Endothelial cell of umbilical vein (primary cell): ENCODE measurements at regions not wholly inside any gene's neighbourhood (a gene's known extent, or its start where the extent isn't known, plus 50 kb on each side); places are given as distances from the start of the nearest gene placed in this dataset.

Experiments
- BruUV-seq: library from RNA; stranded (reverse); fragments of 400-500 nt; replicated peaks from 2 replicates; lab custom pipeline; 2021; lab: Mats Ljungman, UMichigan
- CTCF ChIA-PET: fragments of 300-600, 350-600 bp; sonication (Branson Sonifier 250); formaldehyde crosslinking; loops from one replicate; lab custom pipeline; 2021; ENCODE audit warnings: antibody characterized with exemption, inconsistent platforms; lab: Charles Lee
- POLR2A ChIA-PET: fragments of 300-600, 350-600 bp; sonication (Branson Sonifier 250); formaldehyde crosslinking; loops from one replicate; lab custom pipeline; 2021; ENCODE audit warnings: antibody characterized with exemption, inconsistent platforms; lab: Charles Lee
- DNase-seq: peaks from one replicate; pipeline ENCODE4 v3.0.0-alpha.2; 2011; ENCODE audit warnings: low read depth, low spot score
- FAIRE-seq: peaks from 2 replicates; lab custom pipeline; 2011; peaks lifted over from hg19 to GRCh38; lab: Jason Lieb, UNC
- H2AFZ ChIP-seq: 2 replicates; pipeline ENCODE4 v1.6.0; 2012; ENCODE audit warnings: low read depth, low read length, control low read depth, inconsistent platforms
- H3K27ac ChIP-seq: 2 replicates; pipeline ENCODE4 v1.5.1; 2011; ENCODE audit warnings: low read depth, mild to moderate bottlenecking, control low read depth, low read length, moderate library complexity; ENCODE audit not compliant: insufficient read depth
- H3K27me3 ChIP-seq, 2 experiments: 2 replicates each; pipeline versions ENCODE4 v1.6.0 to v1.6.1; 2011; ENCODE audit warnings: low read length in 2 of 2, mixed read lengths in 1 of 2; ENCODE audit not compliant: control insufficient read depth in 2 of 2, insufficient read depth in 2 of 2
- H3K36me3 ChIP-seq, 2 experiments: 2 replicates in 1 of 2; 3 replicates in 1 of 2; pipeline ENCODE4 v1.5.1; 2011; ENCODE audit warnings: low read length in 2 of 2, mild to moderate bottlenecking in 1 of 2, moderate library complexity in 1 of 2; ENCODE audit not compliant: control insufficient read depth in 2 of 2, insufficient read depth in 2 of 2; ENCODE audit errors: extremely low read depth in 1 of 2
- H3K4me1 ChIP-seq: 3 replicates; pipeline ENCODE4 v1.5.1; 2011; ENCODE audit warnings: mild to moderate bottlenecking, low read length; ENCODE audit not compliant: control insufficient read depth, insufficient read depth; ENCODE audit errors: extremely low read depth
- H3K4me2 ChIP-seq: 2 replicates; pipeline ENCODE4 v1.6.1; 2011; ENCODE audit warnings: low read length, control low read depth, mixed read lengths; ENCODE audit not compliant: insufficient read depth
- H3K4me3 ChIP-seq, 3 experiments: fragments of 200-600 bp in 1 of 3; sonication (generic), shearing (Covaris generic) in 1 of 3; replicated peaks in 1 of 3; 2 replicates each; pipeline ENCODE4 v1.5.1; 2011 to 2016; ENCODE audit warnings: control low read depth in 3 of 3, low read length in 3 of 3, mild to moderate bottlenecking in 2 of 3, inconsistent platforms in 1 of 3, low read depth in 1 of 3, moderate library complexity in 1 of 3; ENCODE audit not compliant: insufficient read depth in 1 of 3
- H3K79me2 ChIP-seq: 2 replicates; pipeline ENCODE4 v1.6.0; 2012; ENCODE audit warnings: low read length, inconsistent platforms; ENCODE audit not compliant: control insufficient read depth, insufficient read depth
- H3K9ac ChIP-seq: replicated peaks from 2 replicates; pipeline ENCODE3; 2011; ENCODE audit warnings: low read length, control low read depth; ENCODE audit not compliant: insufficient read depth; ENCODE audit errors: extremely low read depth
- H3K9me1 ChIP-seq: replicated peaks from 3 replicates; pipeline ENCODE4 v1.6.0; 2011; ENCODE audit warnings: mild to moderate bottlenecking, low read length; ENCODE audit not compliant: control insufficient read depth, insufficient read depth; ENCODE audit errors: extremely low read depth
- H3K9me3 ChIP-seq: replicated peaks from 2 replicates; pipeline ENCODE4 v1.5.1; 2012; ENCODE audit warnings: low read length, inconsistent platforms; ENCODE audit not compliant: control insufficient read depth, insufficient read depth
- H4K20me1 ChIP-seq: replicated peaks from 2 replicates; pipeline ENCODE3; 2011; ENCODE audit warnings: mild to moderate bottlenecking, low read length; ENCODE audit not compliant: control insufficient read depth, insufficient read depth; ENCODE audit errors: extremely low read depth
- EZH2 ChIP-seq: IDR thresholded peaks from 2 replicates; pipeline ENCODE4 v1.6.1; 2012; ENCODE audit warnings: borderline replicate concordance, low read depth, mild to moderate bottlenecking, moderate library complexity, low read length, inconsistent platforms; ENCODE audit not compliant: severe bottlenecking
- FOS ChIP-seq: IDR thresholded peaks from 2 replicates; pipeline ENCODE4 v1.6.1; 2011; ENCODE audit warnings: mild to moderate bottlenecking, low read length, moderate library complexity, borderline replicate concordance; ENCODE audit not compliant: insufficient read depth
- GATA2 ChIP-seq: IDR thresholded peaks from 2 replicates; pipeline ENCODE4 v1.7.0; 2011; ENCODE audit warnings: low read depth, mild to moderate bottlenecking, moderate library complexity, mixed read lengths, low read length; ENCODE audit not compliant: insufficient read length, insufficient read depth
- JUN ChIP-seq: IDR thresholded peaks from 2 replicates; pipeline ENCODE4 v1.6.1; 2011; ENCODE audit warnings: borderline replicate concordance, low read depth; ENCODE audit not compliant: insufficient read length, insufficient read depth
- MYC ChIP-seq: IDR thresholded peaks from one replicate; pipeline ENCODE4 v1.6.1; 2011; ENCODE audit warnings: mild to moderate bottlenecking, low read depth, low read length
- POLR2A ChIP-seq: IDR thresholded peaks from 2 replicates; pipeline ENCODE4 v1.6.1; 2012; ENCODE audit warnings: low read depth, mild to moderate bottlenecking, control low read depth, low read length
- POLR2AphosphoS5 ChIP-seq: IDR thresholded peaks from 2 replicates; pipeline ENCODE4 v1.6.1; 2012; ENCODE audit warnings: low read depth, mild to moderate bottlenecking, control low read depth, low read length, moderate library complexity; ENCODE audit not compliant: insufficient read depth
- dilution Hi-C: fragments of 300-500 bp; cut with MboI; formaldehyde crosslinking; loops from one replicate; pipeline ENCODE4 v1.15.0; 2019; ENCODE audit warnings: low sequenced_read_pairs; ENCODE audit not compliant: extremely low pct_ligation_motif_present
- intact Hi-C: fragments of 100-400 bp; cut with micrococcal nuclease; formaldehyde crosslinking; loops from one replicate; pipeline ENCODE4 v1.10.0; 2022
- TF ChIP-seq, protein P1 (sequence below): IDR thresholded peaks from 2 replicates; pipeline ENCODE4 v1.6.1; 2011; ENCODE audit not compliant: insufficient read depth, insufficient read length
- TF ChIP-seq, protein P2 (sequence below), 2 donors: IDR thresholded peaks; 1 replicate in 1 of 2; 2 replicates in 1 of 2; pipeline ENCODE4 v1.5.1; 2011; ENCODE audit warnings: low read length in 2 of 2, mild to moderate bottlenecking in 2 of 2, moderate library complexity in 2 of 2, control low read depth in 1 of 2, inconsistent platforms in 1 of 2, low read depth in 1 of 2; ENCODE audit not compliant: insufficient read depth in 1 of 2; ENCODE audit errors: extremely low read depth in 1 of 2

DNA sequence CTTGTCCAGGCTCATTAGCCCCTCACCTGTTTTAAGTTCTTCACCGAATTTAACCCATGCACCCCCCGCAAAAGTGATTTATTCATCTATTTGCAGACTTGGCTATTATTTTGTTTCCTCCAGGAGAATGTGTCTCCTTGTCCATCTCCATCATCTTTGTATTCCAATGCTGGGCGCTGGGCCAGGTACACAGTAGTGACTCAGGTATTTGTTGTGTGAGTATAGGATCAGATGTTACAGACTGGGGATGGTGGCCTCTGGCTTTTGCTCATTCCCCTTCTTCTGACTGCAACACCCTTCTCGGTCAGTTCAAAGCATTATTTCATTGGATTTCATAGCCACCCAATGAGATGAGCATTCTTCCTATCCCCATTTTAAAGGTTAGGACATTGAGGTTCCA is 408.2 kb downstream of the MN1 start:
- Histone ChIP-seq H3K4me2 (no peak overlapping the region), H3K4me3 (no peak overlapping the region), H3K4me1 (no peaks in the 10 kb centered on the region), H3K9ac (no peak overlapping the region), H3K9me1 (no peaks in the 10 kb centered on the region), H3K27me3 (peaks cover under 1 to 10% of the 10 kb centered on the region in 2 experiments), H3K36me3 (no peaks in the 10 kb centered on the region), H3K27ac (no peak overlapping the region), H3K79me2 (no peaks in the 10 kb centered on the region), H2AFZ (no peak overlapping the region), H3K9me3 (no peaks in the 10 kb centered on the region), H4K20me1 (no peaks in the 10 kb centered on the region)
- no TSS peak for BruUV-seq
- ChIA-PET POLR2A (no interaction called here), CTCF (no interaction called here)
- TF ChIP-seq EZH2, result no peak
- DNase-seq (no peak), FAIRE-seq (no peak)
- dilution Hi-C loops (no loop called here), intact Hi-C loops (no loop called here)

DNA sequence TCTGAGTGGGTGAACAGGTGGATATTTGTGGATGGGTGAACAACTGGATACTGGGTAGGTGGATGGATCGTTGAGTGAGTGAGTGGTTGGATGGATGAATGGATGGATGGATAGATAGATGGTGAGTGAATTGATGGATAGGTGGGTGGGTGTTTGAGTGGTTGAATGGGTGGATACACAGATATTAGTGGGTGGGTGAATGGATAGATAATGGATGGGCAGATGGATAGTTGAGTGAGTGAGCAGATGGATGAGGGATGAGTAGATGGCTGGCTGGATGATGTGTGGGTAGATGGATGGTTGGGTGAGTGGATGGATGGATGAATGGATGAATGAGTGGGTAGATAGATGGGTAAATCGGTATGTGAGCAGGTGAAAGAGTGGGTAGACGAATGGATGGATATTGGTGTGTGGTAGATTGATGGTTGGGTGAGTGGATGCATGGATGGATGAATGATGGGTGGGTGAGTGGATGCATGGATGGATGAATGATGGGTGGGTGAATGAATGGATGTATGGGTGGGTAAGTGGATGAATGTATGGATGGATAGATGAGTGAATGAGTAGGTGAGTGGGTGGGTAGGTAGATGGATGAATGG is 406.7 kb downstream of the MN1 start:
- no peak overlapping the region for H3K9ac ChIP-seq
- DNase-seq (no peak), FAIRE-seq (no peak)
- no peaks in the 10 kb centered on the region for H3K9me1 ChIP-seq
- TF ChIP-seq, protein P1, sequence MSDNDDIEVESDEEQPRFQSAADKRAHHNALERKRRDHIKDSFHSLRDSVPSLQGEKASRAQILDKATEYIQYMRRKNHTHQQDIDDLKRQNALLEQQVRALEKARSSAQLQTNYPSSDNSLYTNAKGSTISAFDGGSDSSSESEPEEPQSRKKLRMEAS, result no peak
- no peak for TF ChIP-seq JUN
- TF ChIP-seq EZH2, result no peak
- no peak for TF ChIP-seq MYC
- no peak for TF ChIP-seq POLR2A
- TF ChIP-seq GATA2, result no peak
- TF ChIP-seq, protein P2, sequence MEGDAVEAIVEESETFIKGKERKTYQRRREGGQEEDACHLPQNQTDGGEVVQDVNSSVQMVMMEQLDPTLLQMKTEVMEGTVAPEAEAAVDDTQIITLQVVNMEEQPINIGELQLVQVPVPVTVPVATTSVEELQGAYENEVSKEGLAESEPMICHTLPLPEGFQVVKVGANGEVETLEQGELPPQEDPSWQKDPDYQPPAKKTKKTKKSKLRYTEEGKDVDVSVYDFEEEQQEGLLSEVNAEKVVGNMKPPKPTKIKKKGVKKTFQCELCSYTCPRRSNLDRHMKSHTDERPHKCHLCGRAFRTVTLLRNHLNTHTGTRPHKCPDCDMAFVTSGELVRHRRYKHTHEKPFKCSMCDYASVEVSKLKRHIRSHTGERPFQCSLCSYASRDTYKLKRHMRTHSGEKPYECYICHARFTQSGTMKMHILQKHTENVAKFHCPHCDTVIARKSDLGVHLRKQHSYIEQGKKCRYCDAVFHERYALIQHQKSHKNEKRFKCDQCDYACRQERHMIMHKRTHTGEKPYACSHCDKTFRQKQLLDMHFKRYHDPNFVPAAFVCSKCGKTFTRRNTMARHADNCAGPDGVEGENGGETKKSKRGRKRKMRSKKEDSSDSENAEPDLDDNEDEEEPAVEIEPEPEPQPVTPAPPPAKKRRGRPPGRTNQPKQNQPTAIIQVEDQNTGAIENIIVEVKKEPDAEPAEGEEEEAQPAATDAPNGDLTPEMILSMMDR (IDR thresholded peaks at IDR 0.05; ENCODE audit: extremely low read depth in 1 of 2, insufficient read depth in 1 of 2, low read depth in 1 of 2, low read length in 2 of 2), result no peak
- TF ChIP-seq FOS, result no peak
- TF ChIP-seq POLR2AphosphoS5, result no peak
- intact Hi-C loops (no loop called here), dilution Hi-C loops (no loop called here)
- ChIA-PET POLR2A (no interaction called here), CTCF (no interaction called here)
- no peaks in the 10 kb centered on the region for H3K36me3 ChIP-seq
- no peak overlapping the region for H3K4me2 ChIP-seq
- BruUV-seq, result no TSS peak
- no peaks in the 10 kb centered on the region for H3K4me1 ChIP-seq
- H4K20me1 ChIP-seq, result no peaks in the 10 kb centered on the region
- no peak overlapping the region for H3K27ac ChIP-seq
- H3K9me3 ChIP-seq, result no peaks in the 10 kb centered on the region
- H2AFZ ChIP-seq, result no peak overlapping the region
- peaks cover 4 to 11% of the 10 kb centered on the region in 2 experiments for H3K27me3 ChIP-seq
- H3K4me3 ChIP-seq, result no peak overlapping the region
- H3K79me2 ChIP-seq, result no peaks in the 10 kb centered on the region
